Uterus (tissue), 2 donors: ENCODE measurements at regions not wholly inside any gene's neighbourhood (a gene's known extent, or its start where the extent isn't known, plus 50 kb on each side); places are given as distances from the start of the nearest gene placed in this dataset.
"Not testable (repeated sequence)": the region's sequence is repeated elsewhere in the genome, so short reads cannot be mapped to it uniquely, and the experiment has no call there.

Source experiments
- POLR2A ChIP-seq, 2 donors: fragments of 450-650 bp; IDR thresholded peaks; one replicate each; pipeline ENCODE4 v1.6.1; 2016; ENCODE audit warnings: antibody characterized with exemption in 2 of 2, mild to moderate bottlenecking in 1 of 2, moderate library complexity in 1 of 2
- TF ChIP-seq, protein P1 (sequence below), 4 experiments: fragments of 200-600 bp in 2 of 4; fragments of 450-650 bp in 2 of 4; sonication (generic) in 2 of 4; IDR thresholded peaks; one replicate each; pipeline ENCODE4 v1.5.1; 2016 to 2019; ENCODE audit warnings: antibody characterized with exemption in 4 of 4, mild to moderate bottlenecking in 2 of 4, moderate library complexity in 1 of 4

DNA sequence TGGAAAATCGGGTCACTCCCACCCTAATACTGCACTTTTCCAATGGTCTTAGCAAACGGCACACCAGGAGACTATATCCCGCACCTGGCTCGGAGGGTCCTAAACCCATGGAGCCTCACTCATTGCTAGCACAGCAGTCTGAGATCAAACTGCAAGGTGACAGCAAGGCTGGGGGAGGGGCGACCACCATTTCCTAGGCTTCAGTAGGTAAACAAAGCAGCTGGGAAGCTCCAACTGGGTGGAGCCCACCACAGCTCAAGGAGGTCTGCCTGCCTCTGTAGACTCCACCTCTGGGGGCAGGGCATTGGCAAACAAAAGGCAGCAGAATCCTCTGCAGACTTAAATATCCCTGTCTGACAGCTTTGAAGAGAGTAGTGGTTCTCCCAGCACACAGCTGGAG is 109.0 kb upstream of the DEFB108B start:
- TF ChIP-seq, protein P1, sequence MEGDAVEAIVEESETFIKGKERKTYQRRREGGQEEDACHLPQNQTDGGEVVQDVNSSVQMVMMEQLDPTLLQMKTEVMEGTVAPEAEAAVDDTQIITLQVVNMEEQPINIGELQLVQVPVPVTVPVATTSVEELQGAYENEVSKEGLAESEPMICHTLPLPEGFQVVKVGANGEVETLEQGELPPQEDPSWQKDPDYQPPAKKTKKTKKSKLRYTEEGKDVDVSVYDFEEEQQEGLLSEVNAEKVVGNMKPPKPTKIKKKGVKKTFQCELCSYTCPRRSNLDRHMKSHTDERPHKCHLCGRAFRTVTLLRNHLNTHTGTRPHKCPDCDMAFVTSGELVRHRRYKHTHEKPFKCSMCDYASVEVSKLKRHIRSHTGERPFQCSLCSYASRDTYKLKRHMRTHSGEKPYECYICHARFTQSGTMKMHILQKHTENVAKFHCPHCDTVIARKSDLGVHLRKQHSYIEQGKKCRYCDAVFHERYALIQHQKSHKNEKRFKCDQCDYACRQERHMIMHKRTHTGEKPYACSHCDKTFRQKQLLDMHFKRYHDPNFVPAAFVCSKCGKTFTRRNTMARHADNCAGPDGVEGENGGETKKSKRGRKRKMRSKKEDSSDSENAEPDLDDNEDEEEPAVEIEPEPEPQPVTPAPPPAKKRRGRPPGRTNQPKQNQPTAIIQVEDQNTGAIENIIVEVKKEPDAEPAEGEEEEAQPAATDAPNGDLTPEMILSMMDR (IDR thresholded peaks at IDR 0.05) = not testable (repeated sequence)
- TF ChIP-seq POLR2A (IDR thresholded peaks at IDR 0.05) = not testable (repeated sequence)
